ENCODE measurements at regions not wholly inside any gene's neighbourhood (a gene's known extent, or its start where the extent isn't known, plus 50 kb on each side); places are given as distances from the start of the nearest gene placed in this dataset.

- TF ChIP-seq CTCF (conservative IDR thresholded peaks at IDR 0.05; ENCODE audit: low read depth, low read length) (no peak), EZH2 (IDR thresholded peaks at IDR 0.05; ENCODE audit: borderline replicate concordance, low read depth, low read length, poor library complexity, severe bottlenecking) (no peak)
Measured at GRCh38 chr1:36638268-36638667, 155.6 kb upstream of the CSF3R start.

Data from A673 (cell line).